K562 (cell line): ENCODE measurements at regions not wholly inside any gene's neighbourhood (a gene's known extent, or its start where the extent isn't known, plus 50 kb on each side); places are given as distances from the start of the nearest gene placed in this dataset.

Source experiments
- ATAC-seq: fragments of 200-7000 bp; cut with Tn5 transposase; 3 replicates; pipeline ENCODE4 v1.9.1; 2020; ENCODE audit warnings: moderate library complexity
- BruUV-seq: library from RNA; stranded (reverse); fragments of 400-500 nt; replicated peaks from 2 replicates; lab custom pipeline; 2021; lab: Mats Ljungman, UMichigan
- CTCF ChIA-PET: fragments of 300-600 bp; formaldehyde crosslinking; extraction: SDS; loops from one replicate; lab custom pipeline; 2021; ENCODE audit warnings: low intra/inter-chr PET ratio; lab: Yijun Ruan, JAX
- POLR2A ChIA-PET: fragments of 300-600, 350-650 bp; sonication (Branson Sonifier 250); formaldehyde crosslinking; extraction: SDS; loops from one replicate; lab custom pipeline; 2021; ENCODE audit warnings: antibody characterized with exemption, inconsistent platforms; lab: Yijun Ruan, JAX
- DNase-seq, 4 experiments: peaks; one replicate each; pipeline versions ENCODE4 v3.0.0 to v3.0.0-alpha.2; 2011 to 2018; ENCODE audit warnings: low spot score in 3 of 4, mixed read lengths in 3 of 4; ENCODE audit errors: extremely low read depth in 1 of 4
- FAIRE-seq: peaks from 2 replicates; lab custom pipeline; 2011; peaks lifted over from hg19 to GRCh38; lab: Jason Lieb, UNC
- H2AFZ ChIP-seq: 2 replicates; pipeline ENCODE4 v1.6.0; 2011; ENCODE audit warnings: low read depth, low read length, control low read depth, inconsistent platforms
- H3K27ac ChIP-seq: fragments of 200-600 bp; 3 replicates; pipeline ENCODE4 v1.8.0; 2011; ENCODE audit warnings: low read depth, mild to moderate bottlenecking, control low read depth, inconsistent platforms, low read length, moderate library complexity, mixed read lengths; ENCODE audit errors: extremely low read depth
- H3K27me3 ChIP-seq, 2 experiments: fragments of 300-600 bp in 1 of 2; 2 replicates in 1 of 2; 3 replicates in 1 of 2; pipeline versions ENCODE4 v1.6.0 to v1.8.0; 2011; ENCODE audit warnings: inconsistent platforms in 2 of 2, low read length in 2 of 2, mild to moderate bottlenecking in 1 of 2, mixed read lengths in 1 of 2, moderate library complexity in 1 of 2; ENCODE audit not compliant: control insufficient read depth in 2 of 2, insufficient read depth in 2 of 2
- H3K36me3 ChIP-seq: fragments of 300-600 bp; 3 replicates; pipeline ENCODE4 v1.8.0; 2011; ENCODE audit warnings: mild to moderate bottlenecking, low read length, inconsistent platforms; ENCODE audit not compliant: control insufficient read depth, insufficient read depth
- H3K4me1 ChIP-seq, 2 experiments: fragments of 200-600 bp in 1 of 2; replicated peaks in 1 of 2; 2 replicates in 1 of 2; 3 replicates in 1 of 2; pipeline versions ENCODE4 v1.5.1 to v1.8.0; 2011; ENCODE audit warnings: inconsistent platforms in 2 of 2, low read length in 2 of 2, mild to moderate bottlenecking in 1 of 2, mixed read lengths in 1 of 2, moderate library complexity in 1 of 2; ENCODE audit not compliant: control insufficient read depth in 2 of 2, insufficient read depth in 2 of 2
- H3K4me2 ChIP-seq: 2 replicates; pipeline ENCODE4 v1.6.1; 2011; ENCODE audit warnings: low read length, control low read depth, inconsistent platforms, mixed read lengths; ENCODE audit not compliant: insufficient read depth
- H3K4me3 ChIP-seq: fragments of 200-600 bp; sonication (generic), shearing (Covaris generic); 2 replicates; pipeline ENCODE4 v1.5.1; 2016; ENCODE audit warnings: control low read depth, inconsistent platforms
- H3K79me2 ChIP-seq: fragments of 200-600 bp; 3 replicates; pipeline ENCODE4 v1.8.0; 2011; ENCODE audit warnings: low read length, inconsistent platforms; ENCODE audit not compliant: control insufficient read depth, insufficient read depth
- H3K9ac ChIP-seq, 2 experiments: 2 replicates each; pipeline versions ENCODE4 v1.6.0 to v1.6.1; 2011; ENCODE audit warnings: low read depth in 2 of 2, low read length in 2 of 2, control low read depth in 1 of 2, inconsistent platforms in 1 of 2, mild to moderate bottlenecking in 1 of 2, mixed read lengths in 1 of 2; ENCODE audit not compliant: insufficient read depth in 1 of 2
- H3K9me1 ChIP-seq: one replicate; pipeline ENCODE4 v1.6.0; 2011; ENCODE audit warnings: inconsistent platforms, mild to moderate bottlenecking, low read length, moderate library complexity; ENCODE audit not compliant: control insufficient read depth, insufficient read depth
- H3K9me3 ChIP-seq: replicated peaks from 2 replicates; pipeline ENCODE4 v1.5.1; 2011; ENCODE audit warnings: low read depth, low read length, inconsistent platforms; ENCODE audit not compliant: control insufficient read depth, insufficient read depth
- H4K20me1 ChIP-seq: replicated peaks from 2 replicates; pipeline ENCODE4 v1.6.1; 2011; ENCODE audit warnings: low read length, inconsistent platforms, mixed read lengths; ENCODE audit not compliant: control insufficient read depth, insufficient read depth
- ARHGAP35 ChIP-seq: fragments of 450-650 bp; IDR thresholded peaks from 2 replicates; pipeline ENCODE4 v1.6.1; 2018; ENCODE audit not compliant: partially characterized antibody
- CCAR2 ChIP-seq: fragments of 200-400 bp; formaldehyde crosslinking; IDR thresholded peaks from 2 replicates; pipeline ENCODE4 v1.6.1; 2017; ENCODE audit warnings: mild to moderate bottlenecking, low read depth, low read length
- CLOCK ChIP-seq: fragments of 250-450 bp; sonication (Bioruptor Pico); IDR thresholded peaks from 2 replicates; pipeline ENCODE4 v1.4.0; 2020; ENCODE audit warnings: mild to moderate bottlenecking, moderate library complexity, borderline replicate concordance
- DEAF1 ChIP-seq: fragments of 450-650 bp; formaldehyde crosslinking; IDR thresholded peaks from 2 replicates; pipeline ENCODE4 v1.4.0; 2020; ENCODE audit warnings: mild to moderate bottlenecking, moderate library complexity
- ESRRA ChIP-seq: fragments of 450-650 bp; IDR thresholded peaks from 2 replicates; pipeline ENCODE4 v1.6.1; 2014; ENCODE audit warnings: low read depth, mild to moderate bottlenecking, moderate library complexity, borderline replicate concordance
- GABPA ChIP-seq: fragments of 200-800 bp; sonication (Bioruptor generic); conservative IDR thresholded peaks from 2 replicates; pipeline ENCODE4 v1.6.1; 2016; ENCODE audit warnings: low read depth, missing genetic modification characterization, missing compliant biosample characterization
- NONO ChIP-seq, 2 experiments: fragments of 200-400 bp in 1 of 2; fragments of 450-650 bp in 1 of 2; formaldehyde crosslinking in 1 of 2; IDR thresholded peaks; 2 replicates each; pipeline ENCODE4 v1.6.1; 2017; ENCODE audit warnings: low read depth in 2 of 2, mild to moderate bottlenecking in 2 of 2, moderate library complexity in 2 of 2, low read length in 1 of 2
- PPARD ChIP-seq: fragments of 250-450 bp; sonication (Bioruptor Pico); IDR thresholded peaks from 2 replicates; pipeline ENCODE4 v1.8.0; 2022; ENCODE audit warnings: inconsistent platforms, mild to moderate bottlenecking, moderate library complexity
- RFX1 ChIP-seq: fragments of 450-650 bp; IDR thresholded peaks from 2 replicates; pipeline ENCODE4 v1.6.1; 2016; ENCODE audit warnings: mild to moderate bottlenecking, moderate library complexity
- SIRT6 ChIP-seq: IDR thresholded peaks from one replicate; pipeline ENCODE4 v1.6.1; 2012; ENCODE audit warnings: low read depth, mild to moderate bottlenecking, control low read depth, inconsistent platforms, low read length, moderate library complexity
- TAF7 ChIP-seq: fragments of 450-650 bp; IDR thresholded peaks from 2 replicates; pipeline ENCODE4 v1.6.1; 2016; ENCODE audit warnings: missing genetic modification characterization, missing compliant biosample characterization
- TBL1XR1 ChIP-seq, 2 experiments: IDR thresholded peaks; 2 replicates each; pipeline ENCODE4 v1.6.1; 2012; ENCODE audit warnings: improper control_type of control experiment in 2 of 2, low read length in 2 of 2, mild to moderate bottlenecking in 1 of 2
- U2AF1 ChIP-seq: fragments of 200-400 bp; formaldehyde crosslinking; optimal IDR thresholded peaks from 2 replicates; pipeline ENCODE3; 2017; ENCODE audit warnings: mild to moderate bottlenecking, low read depth, low read length, moderate library complexity
- ZNF12 ChIP-seq: sonication (generic); formaldehyde crosslinking; IDR thresholded peaks from 2 replicates; pipeline ENCODE4 v1.4.0; 2020; ENCODE audit warnings: mild to moderate bottlenecking, missing genetic modification reagents
- ZNF282 ChIP-seq: sonication (generic); formaldehyde crosslinking; IDR thresholded peaks from 2 replicates; pipeline ENCODE4 v1.8.1; 2023; ENCODE audit warnings: missing genetic modification reagents
- ZNF444 ChIP-seq: fragments of 250-450 bp; sonication (Bioruptor Pico); IDR thresholded peaks from 2 replicates; pipeline ENCODE4 v1.4.0; 2020; ENCODE audit warnings: mild to moderate bottlenecking, moderate library complexity
- WGBS: fragments of 100-300 bp; shearing (Covaris generic); methylation state at CpG from one replicate; pipeline ENCODE4 v1.1.6; 2016; ENCODE audit warnings: low coverage, mixed read lengths; ENCODE audit not compliant: insufficient coverage; ENCODE audit errors: missing lambda C conversion rate; 5-methylcytosine and 5-hydroxymethylcytosine counted together
- in situ Hi-C: fragments of 300-500 bp; cut with MboI; formaldehyde crosslinking; loops from 4 replicates; pipeline ENCODE4 v1.15.0; 2018; ENCODE audit warnings: inconsistent platforms, mixed read lengths
- intact Hi-C: fragments of 100-400 bp; cut with micrococcal nuclease; formaldehyde crosslinking; loops from 2 replicates; pipeline ENCODE4 v1.14.2; 2022
- TF ChIP-seq, protein P1 (sequence below): sonication (generic); formaldehyde crosslinking; IDR thresholded peaks from 2 replicates; pipeline ENCODE4 v1.4.0; 2020; ENCODE audit warnings: mild to moderate bottlenecking, missing genetic modification reagents

- no peak overlapping the region for H3K4me3 ChIP-seq
- CTCF ChIA-PET, result no interaction called here
- DNase-seq (no peak), ATAC-seq (no peak), FAIRE-seq (no peak)
- no peak overlapping the region for H3K9ac ChIP-seq
- POLR2A ChIA-PET, result no interaction called here
- in situ Hi-C loops, result no loop called here
- H3K4me2 ChIP-seq, result no peak overlapping the region
- H3K27me3 ChIP-seq, result no peaks in the 10 kb centered on the region
- no peaks in the 10 kb centered on the region for H3K9me1 ChIP-seq
- no TSS peak for BruUV-seq
- H3K36me3 ChIP-seq, result no peaks in the 10 kb centered on the region
- H3K79me2 ChIP-seq, result no peaks in the 10 kb centered on the region
- H4K20me1 ChIP-seq, result no peaks in the 10 kb centered on the region
- WGBS, result 0% methylated on average over 1 of the region's 1 CpG
- no peak overlapping the region for H3K27ac ChIP-seq
- intact Hi-C loops, result no loop called here
- H3K4me1 ChIP-seq, result no peaks in the 10 kb centered on the region
- H2AFZ ChIP-seq, result no peak overlapping the region
- H3K9me3 ChIP-seq, result no peaks in the 10 kb centered on the region
- no peak for TF ChIP-seq TAF7 (tag)
- no peak for TF ChIP-seq ZNF12
- no peak for TF ChIP-seq GABPA (tag)
- TF ChIP-seq U2AF1, result no peak
- TF ChIP-seq CCAR2, result no peak
- TF ChIP-seq ZNF282, result no peak
- TF ChIP-seq DEAF1 (CRISPR knock-in tag), result no peak
- no peak for TF ChIP-seq ARHGAP35
- TF ChIP-seq ESRRA, result no peak
- no peak for TF ChIP-seq NONO (IDR thresholded peaks at IDR 0.05; ENCODE audit: low read depth in 2 of 2, low read length in 1 of 2)
- TF ChIP-seq CLOCK (CRISPR knock-in tag), result no peak
- no peak for TF ChIP-seq ZNF444
- TF ChIP-seq TBL1XR1 (IDR thresholded peaks at IDR 0.05; ENCODE audit: low read length in 2 of 2), result no peak
- TF ChIP-seq, protein P1, sequence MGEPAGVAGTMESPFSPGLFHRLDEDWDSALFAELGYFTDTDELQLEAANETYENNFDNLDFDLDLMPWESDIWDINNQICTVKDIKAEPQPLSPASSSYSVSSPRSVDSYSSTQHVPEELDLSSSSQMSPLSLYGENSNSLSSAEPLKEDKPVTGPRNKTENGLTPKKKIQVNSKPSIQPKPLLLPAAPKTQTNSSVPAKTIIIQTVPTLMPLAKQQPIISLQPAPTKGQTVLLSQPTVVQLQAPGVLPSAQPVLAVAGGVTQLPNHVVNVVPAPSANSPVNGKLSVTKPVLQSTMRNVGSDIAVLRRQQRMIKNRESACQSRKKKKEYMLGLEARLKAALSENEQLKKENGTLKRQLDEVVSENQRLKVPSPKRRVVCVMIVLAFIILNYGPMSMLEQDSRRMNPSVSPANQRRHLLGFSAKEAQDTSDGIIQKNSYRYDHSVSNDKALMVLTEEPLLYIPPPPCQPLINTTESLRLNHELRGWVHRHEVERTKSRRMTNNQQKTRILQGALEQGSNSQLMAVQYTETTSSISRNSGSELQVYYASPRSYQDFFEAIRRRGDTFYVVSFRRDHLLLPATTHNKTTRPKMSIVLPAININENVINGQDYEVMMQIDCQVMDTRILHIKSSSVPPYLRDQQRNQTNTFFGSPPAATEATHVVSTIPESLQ (CRISPR knock-in tag), result no peak
- no peak for TF ChIP-seq PPARD (CRISPR knock-in tag)
- TF ChIP-seq RFX1, result no peak
- no peak for TF ChIP-seq SIRT6
Measured at GRCh38 chr1:98839840-98840239, 164.8 kb downstream of the PLPPR5 start.
